ENCODE measurements at regions not wholly inside any gene's neighbourhood (a gene's known extent, or its start where the extent isn't known, plus 50 kb on each side); places are given as distances from the start of the nearest gene placed in this dataset.

GRCh38 chr21:35674091-35674671 lies 386.1 kb downstream of the SETD4 start:
- Histone ChIP-seq H3K4me1 (ENCODE audit: control insufficient read depth in 1 of 2, insufficient read depth in 2 of 2, low read depth in 1 of 2, low read length in 1 of 2) (no peaks in the 10 kb centered on the region), H3K4me3 (ENCODE audit: low read depth in 2 of 2, low read length in 1 of 2) (no peak overlapping the region), H2AFZ (ENCODE audit: low read depth) (no peak overlapping the region), H4K20me1 (ENCODE audit: insufficient read depth) (no peaks in the 10 kb centered on the region), H3K36me3 (replicated peaks in 1 of 2; ENCODE audit: control insufficient read depth in 1 of 2, insufficient read depth in 2 of 2, low read length in 1 of 2) (no peaks in the 10 kb centered on the region), H3K27ac (ENCODE audit: low read depth in 2 of 2, low read length in 1 of 2) (no peak overlapping the region), H3K9me3 (no peaks in the 10 kb centered on the region), H3K27me3 (ENCODE audit: insufficient read depth) (peaks cover 11% of the 10 kb centered on the region; the same call in 1 of the 2 replicates), H3K79me2 (ENCODE audit: insufficient read depth) (no peaks in the 10 kb centered on the region), H3K9ac (no peak overlapping the region), H3K4me2 (no peak overlapping the region), H3F3A (replicated peaks; ENCODE audit: insufficient read depth) (no peaks in the 10 kb centered on the region), H3K9me2 (no peaks in the 10 kb centered on the region)
- TF ChIP-seq FOXJ3 (CRISPR knock-in tag; IDR thresholded peaks at IDR 0.05) = no peak
- TF ChIP-seq MXI1 (IDR thresholded peaks at IDR 0.05; ENCODE audit: low read depth, low read length) = no peak
- no peak for TF ChIP-seq ZBTB33 (IDR thresholded peaks at IDR 0.05; ENCODE audit: borderline replicate concordance, low read depth)
- TF ChIP-seq USF2 (IDR thresholded peaks at IDR 0.05; ENCODE audit: borderline replicate concordance, low read depth, low read length) = no peak
- no peak for TF ChIP-seq FOSL2 (IDR thresholded peaks at IDR 0.05; ENCODE audit: borderline replicate concordance, low read depth)
- no peak for TF ChIP-seq TEAD4 (IDR thresholded peaks at IDR 0.05; ENCODE audit: borderline replicate concordance, insufficient read depth)
- TF ChIP-seq TCF12 (IDR thresholded peaks at IDR 0.05) = no peak
- TF ChIP-seq GABPA (IDR thresholded peaks at IDR 0.05; ENCODE audit: low read depth) = no peak
- DNase-seq = no peak
- ChIA-PET POLR2A (no interaction called here), CTCF (no interaction called here)
- 33% methylated on average over 13 of the region's 13 CpGs for WGBS (ENCODE audit: low lambda C conversion rate)

GRCh38 chr21:35672313-35672712 lies 388.0 kb downstream of the SETD4 start:
- Histone ChIP-seq H3K4me3 (ENCODE audit: low read depth in 2 of 2, low read length in 1 of 2) (no peak overlapping the region), H3K36me3 (replicated peaks in 1 of 2; ENCODE audit: control insufficient read depth in 1 of 2, insufficient read depth in 2 of 2, low read length in 1 of 2) (no peaks in the 10 kb centered on the region), H3K79me2 (ENCODE audit: insufficient read depth) (no peaks in the 10 kb centered on the region), H3K27ac (ENCODE audit: low read depth in 2 of 2, low read length in 1 of 2) (no peak overlapping the region), H2AFZ (ENCODE audit: low read depth) (no peak overlapping the region), H3F3A (replicated peaks; ENCODE audit: insufficient read depth) (no peaks in the 10 kb centered on the region), H3K4me2 (no peak overlapping the region), H3K4me1 (ENCODE audit: control insufficient read depth in 1 of 2, insufficient read depth in 2 of 2, low read depth in 1 of 2, low read length in 1 of 2) (no peaks in the 10 kb centered on the region), H3K27me3 (ENCODE audit: insufficient read depth) (peaks cover 15% of the 10 kb centered on the region; the same call in 1 of the 2 replicates), H3K9me2 (no peaks in the 10 kb centered on the region), H4K20me1 (ENCODE audit: insufficient read depth) (no peaks in the 10 kb centered on the region), H3K9me3 (no peaks in the 10 kb centered on the region), H3K9ac (no peak overlapping the region)
- CTCF ChIA-PET = no interaction called here
- 13% methylated on average over 3 of the region's 3 CpGs for WGBS (ENCODE audit: low lambda C conversion rate)
- TF ChIP-seq POLR2AphosphoS5 (IDR thresholded peaks at IDR 0.05; ENCODE audit: low read depth, low read length) = no peak
- TF ChIP-seq TCF12 (IDR thresholded peaks at IDR 0.05) = no peak
- TF ChIP-seq SIN3A (IDR thresholded peaks at IDR 0.05; ENCODE audit: borderline replicate concordance, low read depth, low read length) = no peak
- no peak for TF ChIP-seq NFIC (IDR thresholded peaks at IDR 0.05; ENCODE audit: borderline replicate concordance)
- no peak for TF ChIP-seq YY1 (IDR thresholded peaks at IDR 0.05; ENCODE audit: low read depth)
- no peak for TF ChIP-seq SMC3 (IDR thresholded peaks at IDR 0.05; ENCODE audit: low read depth, low read length)
- no peak for TF ChIP-seq ELF1 (IDR thresholded peaks at IDR 0.05)
- no peak for TF ChIP-seq FOXJ3 (CRISPR knock-in tag; IDR thresholded peaks at IDR 0.05)
- TF ChIP-seq RAD21 (IDR thresholded peaks at IDR 0.05; ENCODE audit: low read length) = no peak
- no peak for TF ChIP-seq TAF1 (IDR thresholded peaks at IDR 0.05; ENCODE audit: borderline replicate concordance, low read depth, low read length)
- no peak for TF ChIP-seq CTCF (IDR thresholded peaks at IDR 0.05)
- no peak for TF ChIP-seq REST (IDR thresholded peaks at IDR 0.05; ENCODE audit: low read depth, low read length)
- no peak for TF ChIP-seq MXI1 (IDR thresholded peaks at IDR 0.05; ENCODE audit: low read depth, low read length)
- DNase-seq = no peak
- POLR2A ChIA-PET = no interaction called here

All from SK-N-SH (cell line).